HG03354 (cell line): ENCODE measurements at regions not wholly inside any gene's neighbourhood (a gene's known extent, or its start where the extent isn't known, plus 50 kb on each side); places are given as distances from the start of the nearest gene placed in this dataset.
"Not testable (repeated sequence)": the region's sequence is repeated elsewhere in the genome, so short reads cannot be mapped to it uniquely, and the experiment has no call there.

ENCODE experiments used
- ATAC-seq: cut with Tn5 transposase; IDR thresholded peaks from one replicate; pipeline ENCODE4 v1.9.1; 2021; ENCODE audit warnings: mild to moderate bottlenecking; ENCODE audit not compliant: unreplicated experiment, poor library complexity, severe bottlenecking

- no peak for ATAC-seq
These were observed 90.3 kb upstream of the ZNF438 start for GRCh38 chr10:31121757-31122577.

- no peak for ATAC-seq
These were observed 92.3 kb upstream of the ZNF438 start for GRCh38 chr10:31123946-31124345.

GRCh38 chr10:31124852-31125251 is 93.2 kb upstream of the ZNF438 start:
- ATAC-seq: no peak

- no peak for ATAC-seq
These were observed 94.1 kb upstream of the ZNF438 start for GRCh38 chr10:31125789-31126188.

- ATAC-seq: no peak
These were observed 94.9 kb upstream of the ZNF438 start for GRCh38 chr10:31126593-31126992.

GRCh38 chr10:31128536-31128935 is 96.9 kb upstream of the ZNF438 start:
- no peak for ATAC-seq

- no peak for ATAC-seq
These were observed 97.6 kb upstream of the ZNF438 start for GRCh38 chr10:31129271-31129670.

- ATAC-seq: no peak
These were observed 98.3 kb upstream of the ZNF438 start for GRCh38 chr10:31129880-31130405.

- ATAC-seq: no peak
These were observed 98.7 kb upstream of the ZNF438 start for GRCh38 chr10:31130406-31130805.

GRCh38 chr10:31131251-31131650 is 99.6 kb upstream of the ZNF438 start:
- ATAC-seq: no peak

- no peak for ATAC-seq
These were observed 101.1 kb upstream of the ZNF438 start for GRCh38 chr10:31132681-31133244.

- ATAC-seq: no peak
These were observed 101.7 kb upstream of the ZNF438 start for GRCh38 chr10:31133251-31133791.

GRCh38 chr10:31133792-31134310 is 102.2 kb upstream of the ZNF438 start:
- ATAC-seq: peak; percentile 58

GRCh38 chr10:31134311-31134952 is 102.8 kb upstream of the ZNF438 start:
- peak; percentile 49 for ATAC-seq

GRCh38 chr10:31135171-31135570 is 103.5 kb upstream of the ZNF438 start:
- ATAC-seq: no peak

GRCh38 chr10:31135791-31136190 is 104.1 kb upstream of the ZNF438 start:
- not testable (repeated sequence) for ATAC-seq

GRCh38 chr10:31136386-31136785 is 104.7 kb upstream of the ZNF438 start:
- no peak for ATAC-seq

GRCh38 chr10:31136930-31137885 is 105.5 kb upstream of the ZNF438 start:
- no peak for ATAC-seq

- no peak for ATAC-seq
These were observed 106.4 kb upstream of the ZNF438 start for GRCh38 chr10:31138026-31138553.
